Erythroblast (primary cell): ENCODE measurements at regions not wholly inside any gene's neighbourhood (a gene's known extent, or its start where the extent isn't known, plus 50 kb on each side); places are given as distances from the start of the nearest gene placed in this dataset.

Experiments used
- GATA1 ChIP-seq: IDR thresholded peaks from 2 replicates; pipeline ENCODE4 v1.6.1; 2011; ENCODE audit warnings: low read depth, mild to moderate bottlenecking, control low read depth, low read length, moderate library complexity
- POLR2A ChIP-seq: IDR thresholded peaks from 2 replicates; pipeline ENCODE4 v1.6.1; 2011; ENCODE audit warnings: mild to moderate bottlenecking, low read length

GRCh38 chr3:193972832-193973231, 163.1 kb upstream of the HES1 start:
- TF ChIP-seq POLR2A (no peak), GATA1 (no peak)
